ENCODE measurements at regions not wholly inside any gene's neighbourhood (a gene's known extent, or its start where the extent isn't known, plus 50 kb on each side); places are given as distances from the start of the nearest gene placed in this dataset.

- BruUV-seq (replicated peaks), result no TSS peak
- intact Hi-C loops (cut with micrococcal nuclease; ENCODE audit: unreplicated experiment) (no loop called here), in situ Hi-C loops (cut with HindIII; ENCODE audit: extremely low pct_ligation_motif_present, low pct_unique_long_range_greater_than_20kb) (no loop called here)
- Histone ChIP-seq H3K27me3 (ENCODE audit: control insufficient read depth in 1 of 2, insufficient read depth in 2 of 2, low read length in 2 of 2) (no peaks in the 10 kb centered on the region), H3K4me2 (ENCODE audit: low read depth, low read length) (no peak overlapping the region), H3K36me3 (replicated peaks in 1 of 2; ENCODE audit: control insufficient read depth in 1 of 2, insufficient read depth in 2 of 2, low read length in 2 of 2) (no peaks in the 10 kb centered on the region), H2AFZ (ENCODE audit: low read length) (no peak overlapping the region), H4K20me1 (ENCODE audit: insufficient read depth, low read length) (no peaks in the 10 kb centered on the region), H3K4me3 (replicated peaks in 1 of 3; ENCODE audit: insufficient read depth in 1 of 3, low read depth in 2 of 3, low read length in 3 of 3) (no peak overlapping the region), H3K27ac (ENCODE audit: extremely low read length, insufficient read depth, low read length) (no peak overlapping the region), H3K79me2 (ENCODE audit: insufficient read depth, low read length) (no peaks in the 10 kb centered on the region), H3K4me1 (ENCODE audit: insufficient read depth, low read length) (no peaks in the 10 kb centered on the region), H3K9ac (ENCODE audit: insufficient read depth, low read depth, low read length) (no peak overlapping the region), H3K9me3 (ENCODE audit: low read length) (peaks cover 89% of the 10 kb centered on the region)
- FAIRE-seq (no peak), DNase-seq (ENCODE audit: low spot score) (no peak), ATAC-seq (no peak)
- CTCF ChIA-PET (ENCODE audit: low intra/inter-chr PET ratio, low total read pairs), result no interaction called here
- 94% methylated on average over 1 of the region's 1 CpG for WGBS (ENCODE audit: low lambda C conversion rate)
- TF ChIP-seq FOSL1 (CRISPR knock-in tag; IDR thresholded peaks at IDR 0.05; ENCODE audit: borderline replicate concordance), result no peak
- TF ChIP-seq MAX (IDR thresholded peaks at IDR 0.05), result no peak
- TF ChIP-seq PAWR (CRISPR knock-in tag; IDR thresholded peaks at IDR 0.05; ENCODE audit: borderline replicate concordance), result no peak
- TF ChIP-seq SMARCE1 (IDR thresholded peaks at IDR 0.05; ENCODE audit: borderline replicate concordance), result no peak
- no peak for TF ChIP-seq ATF7-NPFF (CRISPR knock-in tag; IDR thresholded peaks at IDR 0.05; ENCODE audit: low read depth)
- no peak for TF ChIP-seq RARG (CRISPR knock-in tag; IDR thresholded peaks at IDR 0.05; ENCODE audit: low read depth)
- no peak for TF ChIP-seq ETV6 (CRISPR knock-in tag; conservative IDR thresholded peaks at IDR 0.05)
- TF ChIP-seq ZNF280D (CRISPR knock-in tag; IDR thresholded peaks at IDR 0.05), result no peak
- TF ChIP-seq PPARG (CRISPR knock-in tag; conservative IDR thresholded peaks at IDR 0.05), result no peak
- TF ChIP-seq ZNF331 (CRISPR knock-in tag; IDR thresholded peaks at IDR 0.05), result no peak
- POLR2A ChIA-PET, result no interaction called here
Measured at GRCh38 chr7:11946794-11947193, 114.8 kb upstream of the THSD7A start.

All from HepG2 (cell line).